GM10248 (cell line): ENCODE measurements at regions not wholly inside any gene's neighbourhood (a gene's known extent, or its start where the extent isn't known, plus 50 kb on each side); places are given as distances from the start of the nearest gene placed in this dataset.

Experiments
- CTCF ChIA-PET: fragments of 300-600 bp; sonication (Branson Sonifier 250); formaldehyde crosslinking; extraction: SDS; loops from one replicate; lab custom pipeline; 2021; ENCODE audit warnings: antibody characterized with exemption; lab: Yijun Ruan, JAX
- POLR2A ChIA-PET: fragments of 350-650 bp; sonication (Branson Sonifier 250); formaldehyde crosslinking; extraction: SDS; loops from one replicate; lab custom pipeline; 2020; ENCODE audit warnings: antibody characterized with exemption; lab: Yijun Ruan, JAX
- DNase-seq: peaks from one replicate; pipeline ENCODE4 v3.0.0; 2012; ENCODE audit errors: extremely low spot score
- TF ChIP-seq, protein P1 (sequence below): IDR thresholded peaks from 2 replicates; pipeline ENCODE4 v1.5.1; 2012; ENCODE audit warnings: mild to moderate bottlenecking, low read depth; ENCODE audit errors: extremely low read depth, missing control alignments, control extremely low read depth

DNA sequence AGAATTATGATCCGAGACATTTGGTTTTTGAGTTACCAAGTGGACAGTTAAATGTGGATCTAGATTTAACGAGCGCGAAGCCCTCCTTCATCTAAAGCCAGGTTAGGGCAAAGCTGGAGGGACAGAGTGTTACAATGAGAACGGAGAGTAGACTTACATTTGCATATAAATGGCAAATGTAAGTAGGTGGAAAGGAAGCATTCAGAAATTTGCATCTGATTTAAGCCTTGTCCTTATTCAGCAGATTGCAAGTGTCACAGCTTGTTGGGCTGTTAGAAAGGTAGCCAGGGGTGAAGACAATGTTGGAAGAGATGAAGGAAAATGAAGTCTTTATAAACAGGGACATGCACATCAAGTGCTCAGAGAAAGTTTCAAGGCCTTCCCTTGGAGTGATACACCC lies 806.2 kb downstream of the GALC start:
- TF ChIP-seq, protein P1, sequence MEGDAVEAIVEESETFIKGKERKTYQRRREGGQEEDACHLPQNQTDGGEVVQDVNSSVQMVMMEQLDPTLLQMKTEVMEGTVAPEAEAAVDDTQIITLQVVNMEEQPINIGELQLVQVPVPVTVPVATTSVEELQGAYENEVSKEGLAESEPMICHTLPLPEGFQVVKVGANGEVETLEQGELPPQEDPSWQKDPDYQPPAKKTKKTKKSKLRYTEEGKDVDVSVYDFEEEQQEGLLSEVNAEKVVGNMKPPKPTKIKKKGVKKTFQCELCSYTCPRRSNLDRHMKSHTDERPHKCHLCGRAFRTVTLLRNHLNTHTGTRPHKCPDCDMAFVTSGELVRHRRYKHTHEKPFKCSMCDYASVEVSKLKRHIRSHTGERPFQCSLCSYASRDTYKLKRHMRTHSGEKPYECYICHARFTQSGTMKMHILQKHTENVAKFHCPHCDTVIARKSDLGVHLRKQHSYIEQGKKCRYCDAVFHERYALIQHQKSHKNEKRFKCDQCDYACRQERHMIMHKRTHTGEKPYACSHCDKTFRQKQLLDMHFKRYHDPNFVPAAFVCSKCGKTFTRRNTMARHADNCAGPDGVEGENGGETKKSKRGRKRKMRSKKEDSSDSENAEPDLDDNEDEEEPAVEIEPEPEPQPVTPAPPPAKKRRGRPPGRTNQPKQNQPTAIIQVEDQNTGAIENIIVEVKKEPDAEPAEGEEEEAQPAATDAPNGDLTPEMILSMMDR = no peak
- ChIA-PET CTCF (interaction anchor here (1.5 to 1.8 kb wide), 2 partner anchors 11 to 55 kb away, joined by 3 to 4 read pairs; no protein-coding TSS in a partner anchor), POLR2A (no interaction called here)
- no peak for DNase-seq

GRCh38 chr14:87185961-87186560 lies 806.9 kb downstream of the GALC start:
- TF ChIP-seq, protein P1 = no peak
- ChIA-PET CTCF (interaction anchor here (1.5 to 1.8 kb wide), 3 partner anchors 12 to 54 kb away, joined by 3 to 6 read pairs (median 4); no protein-coding TSS in a partner anchor), POLR2A (no interaction called here)
- no peak for DNase-seq

DNA sequence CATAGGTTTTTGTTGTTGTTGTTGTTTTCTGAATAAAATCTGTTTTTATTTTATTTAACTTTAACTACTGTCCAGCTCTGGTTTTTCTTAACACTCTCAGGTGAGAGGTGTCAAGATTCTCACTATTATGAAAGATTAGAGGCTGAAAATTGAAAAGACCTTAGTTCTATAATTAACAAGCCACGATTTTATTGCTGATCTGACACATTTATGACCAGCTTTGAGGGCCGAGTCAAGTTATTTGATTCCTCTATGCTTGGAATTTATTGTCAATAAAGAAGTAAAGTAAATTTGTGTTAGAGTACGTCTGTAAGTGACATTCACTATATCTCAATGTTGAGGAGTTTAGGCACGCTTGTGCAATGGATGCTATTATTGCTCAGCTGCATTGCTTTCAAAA lies 808.8 kb downstream of the GALC start:
- CTCF ChIA-PET = no interaction called here
- TF ChIP-seq, protein P1 = no peak
- DNase-seq = no peak
- POLR2A ChIA-PET = no interaction called here

GRCh38 chr14:87181288-87181687 lies 811.7 kb downstream of the GALC start:
- POLR2A ChIA-PET = no interaction called here
- DNase-seq = no peak
- TF ChIP-seq, protein P1 = no peak
- CTCF ChIA-PET = interaction anchor here (0.7 to 1.2 kb wide), 3 partner anchors 8 to 111 kb away, joined by 3 read pairs; no protein-coding TSS in a partner anchor

DNA sequence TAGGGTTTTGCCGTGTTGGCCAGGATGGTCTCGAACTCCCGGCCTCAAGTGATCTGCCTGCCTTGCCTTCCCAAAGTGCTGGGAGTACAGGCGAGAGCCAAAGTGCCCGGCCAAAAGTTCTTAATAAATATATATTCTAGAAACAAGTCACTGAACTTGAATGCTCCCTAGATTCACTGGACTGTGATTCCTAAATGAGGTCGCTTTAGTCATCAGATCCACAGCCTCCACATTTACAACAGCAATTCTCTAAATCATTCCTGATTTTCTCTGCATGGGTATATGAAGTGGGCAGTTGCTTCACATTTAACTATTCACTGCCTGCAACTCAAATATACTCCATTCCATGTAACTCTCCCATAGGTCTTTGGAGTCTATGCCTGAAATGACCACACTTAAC lies 813.0 kb downstream of the GALC start:
- CTCF ChIA-PET = no interaction called here
- TF ChIP-seq, protein P1 = no peak
- DNase-seq = no peak
- POLR2A ChIA-PET = no interaction called here

DNA sequence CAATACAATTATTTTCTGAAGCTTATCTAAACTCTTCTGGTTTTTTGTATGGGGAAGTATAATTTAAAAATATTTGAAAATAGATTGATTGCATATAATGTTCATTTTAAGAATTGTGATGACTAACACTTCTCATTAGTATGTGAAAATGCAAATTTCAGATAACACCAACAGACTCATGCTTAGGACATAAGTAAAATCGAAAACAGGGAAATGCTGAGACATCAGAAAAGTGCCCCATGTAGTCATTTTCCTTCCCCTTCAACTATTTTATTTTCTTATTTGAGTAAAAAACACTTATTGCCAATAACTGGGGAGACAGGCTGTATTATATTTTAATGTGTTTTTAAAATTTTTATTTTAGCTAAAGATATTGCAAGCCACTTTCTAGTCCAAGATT lies 814.7 kb downstream of the GALC start:
- CTCF ChIA-PET = interaction anchor here (1.0 to 1.1 kb wide), 2 partner anchors 13 to 26 kb away, joined by 3 read pairs; no protein-coding TSS in a partner anchor
- TF ChIP-seq, protein P1 = no peak
- POLR2A ChIA-PET = no interaction called here
- DNase-seq = no peak

DNA sequence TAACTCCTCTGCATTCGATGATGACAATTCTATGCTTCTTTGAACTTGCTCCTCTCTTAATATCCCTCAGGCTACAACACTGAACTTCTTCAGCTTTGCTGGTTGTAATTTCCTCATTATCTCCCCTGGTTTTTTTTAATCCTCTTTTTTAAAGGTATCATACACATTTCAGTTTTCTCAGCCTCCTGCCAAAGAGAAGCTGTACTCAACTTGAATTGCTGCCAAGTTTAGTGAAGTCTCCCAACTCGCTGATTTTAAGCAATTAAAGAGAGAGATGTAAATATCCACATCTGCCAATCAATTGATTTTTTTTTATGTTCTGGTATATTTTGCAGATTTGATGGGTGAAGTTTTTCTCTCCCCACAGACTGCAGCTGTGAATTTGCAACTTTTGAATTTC lies 817.8 kb downstream of the GALC start:
- POLR2A ChIA-PET = no interaction called here
- TF ChIP-seq, protein P1 = no peak
- CTCF ChIA-PET = no interaction called here
- DNase-seq = no peak
